Activated CD4-positive, alpha-beta memory T cell treated with anti-CD3 and anti-CD28 coated beads for 36 hours (primary cell): ENCODE measurements at regions not wholly inside any gene's neighbourhood (a gene's known extent, or its start where the extent isn't known, plus 50 kb on each side); places are given as distances from the start of the nearest gene placed in this dataset.

Source experiments
- CTCF ChIA-PET: fragments of 350-600 bp; sonication (Branson Sonifier 250); formaldehyde crosslinking; loops from one replicate; lab custom pipeline; 2021; ENCODE audit warnings: antibody characterized with exemption, inconsistent platforms; lab: Charles Lee
- POLR2A ChIA-PET: fragments of 350-600 bp; sonication (Branson Sonifier 250); formaldehyde crosslinking; loops from one replicate; lab custom pipeline; 2021; ENCODE audit warnings: antibody characterized with exemption; lab: Charles Lee
- DNase-seq: peaks from one replicate; pipeline ENCODE4 v3.0.0-alpha.2; 2020
- H3K27ac Mint-ChIP-seq: one replicate; pipeline ENCODE4 v1.8.0; 2021; ENCODE audit warnings: mixed read lengths
- H3K27me3 Mint-ChIP-seq: one replicate; pipeline ENCODE4 v1.8.0; 2021; ENCODE audit warnings: mixed read lengths
- H3K36me3 Mint-ChIP-seq: one replicate; pipeline ENCODE4 v1.8.0; 2021; ENCODE audit warnings: mixed read lengths
- H3K4me1 Mint-ChIP-seq: one replicate; pipeline ENCODE4 v1.8.0; 2021; ENCODE audit warnings: low read depth, mixed read lengths
- H3K4me3 Mint-ChIP-seq: one replicate; pipeline ENCODE4 v1.8.0; 2021; ENCODE audit warnings: mild to moderate bottlenecking, mixed read lengths
- H3K9me3 Mint-ChIP-seq: one replicate; pipeline ENCODE4 v1.8.0; 2021; ENCODE audit warnings: mixed read lengths
- intact Hi-C: fragments of 100-400 bp; cut with micrococcal nuclease; formaldehyde crosslinking; loops from one replicate; pipeline ENCODE4 v1.15.1; 2023

DNA sequence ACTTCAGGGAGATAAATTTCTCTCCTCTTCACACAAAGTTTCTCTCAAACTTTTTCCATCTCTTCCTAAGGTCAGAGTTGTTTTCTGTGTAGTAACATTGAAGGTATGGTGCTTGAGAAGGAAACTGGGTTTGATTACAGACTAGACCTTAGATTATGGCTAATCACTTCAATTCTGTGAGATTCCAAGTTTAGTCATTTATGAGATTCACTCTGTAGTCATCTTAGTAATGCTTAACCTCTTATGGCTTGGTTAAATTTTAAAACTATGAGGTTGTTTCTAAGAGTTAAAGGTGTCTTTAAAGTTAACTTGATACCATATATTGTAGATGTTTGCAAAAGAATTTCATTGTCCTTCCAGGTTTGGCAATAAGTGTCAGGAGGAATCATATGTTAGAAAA, 1092.2 kb downstream of the KCNT2 start:
- Mint-ChIP-seq H3K4me1 (no peaks in the 10 kb centered on the region), H3K36me3 (no peaks in the 10 kb centered on the region), H3K27ac (no peak overlapping the region), H3K9me3 (peaks cover 5% of the 10 kb centered on the region), H3K4me3 (no peak overlapping the region), H3K27me3 (no peaks in the 10 kb centered on the region)
- POLR2A ChIA-PET = no interaction called here
- DNase-seq = no peak
- intact Hi-C loops = no loop called here
- CTCF ChIA-PET = no interaction called here

DNA sequence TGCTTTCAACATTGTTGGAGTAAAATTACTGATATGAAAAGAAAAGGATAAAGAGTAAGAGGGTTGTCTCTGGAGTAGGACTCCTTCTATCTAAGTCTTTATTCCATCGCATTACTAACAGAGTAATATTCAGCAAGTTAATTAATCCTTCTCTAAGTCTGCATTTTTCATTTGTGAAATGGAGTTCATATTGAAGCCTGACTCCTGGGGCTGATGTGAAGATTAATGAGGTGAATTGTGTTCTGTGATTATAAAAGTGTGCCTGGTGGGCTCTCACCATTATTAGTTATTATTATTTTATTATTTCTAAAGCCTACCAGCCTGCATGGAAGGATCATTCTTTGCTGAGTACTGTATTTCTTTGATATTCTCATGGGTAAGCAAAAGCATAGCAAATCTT, 1096.7 kb downstream of the KCNT2 start:
- CTCF ChIA-PET = no interaction called here
- H3K4me3 Mint-ChIP-seq = no peak overlapping the region
- POLR2A ChIA-PET = no interaction called here
- no peaks in the 10 kb centered on the region for H3K27me3 Mint-ChIP-seq
- no peak overlapping the region for H3K27ac Mint-ChIP-seq
- peaks cover 5% of the 10 kb centered on the region for H3K9me3 Mint-ChIP-seq
- H3K36me3 Mint-ChIP-seq = no peaks in the 10 kb centered on the region
- intact Hi-C loops = no loop called here
- no peak for DNase-seq
- no peaks in the 10 kb centered on the region for H3K4me1 Mint-ChIP-seq

DNA sequence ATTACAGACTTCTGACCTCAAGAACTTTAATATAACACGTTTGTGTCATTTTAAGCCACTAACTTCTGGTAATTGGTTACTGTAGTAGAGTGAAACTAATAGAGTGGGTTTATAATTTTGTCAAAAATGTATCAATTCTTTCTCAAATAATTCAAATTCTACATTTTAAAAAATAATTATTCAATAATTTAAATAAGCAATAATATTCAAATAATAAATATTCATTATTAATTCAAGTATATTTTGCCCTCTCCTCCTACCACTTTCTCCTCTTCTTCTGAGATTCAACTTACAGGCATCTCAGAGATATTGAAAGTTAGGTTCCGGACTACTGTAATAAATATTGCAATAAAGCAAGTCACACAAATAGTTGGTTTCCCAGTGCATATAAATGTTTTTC, 1107.1 kb downstream of the KCNT2 start:
- POLR2A ChIA-PET = no interaction called here
- no peaks in the 10 kb centered on the region for H3K27me3 Mint-ChIP-seq
- no peaks in the 10 kb centered on the region for H3K4me1 Mint-ChIP-seq
- no peak for DNase-seq
- H3K9me3 Mint-ChIP-seq = no peaks in the 10 kb centered on the region
- CTCF ChIA-PET = no interaction called here
- H3K4me3 Mint-ChIP-seq = no peak overlapping the region
- H3K36me3 Mint-ChIP-seq = no peaks in the 10 kb centered on the region
- intact Hi-C loops = no loop called here
- H3K27ac Mint-ChIP-seq = no peak overlapping the region

DNA sequence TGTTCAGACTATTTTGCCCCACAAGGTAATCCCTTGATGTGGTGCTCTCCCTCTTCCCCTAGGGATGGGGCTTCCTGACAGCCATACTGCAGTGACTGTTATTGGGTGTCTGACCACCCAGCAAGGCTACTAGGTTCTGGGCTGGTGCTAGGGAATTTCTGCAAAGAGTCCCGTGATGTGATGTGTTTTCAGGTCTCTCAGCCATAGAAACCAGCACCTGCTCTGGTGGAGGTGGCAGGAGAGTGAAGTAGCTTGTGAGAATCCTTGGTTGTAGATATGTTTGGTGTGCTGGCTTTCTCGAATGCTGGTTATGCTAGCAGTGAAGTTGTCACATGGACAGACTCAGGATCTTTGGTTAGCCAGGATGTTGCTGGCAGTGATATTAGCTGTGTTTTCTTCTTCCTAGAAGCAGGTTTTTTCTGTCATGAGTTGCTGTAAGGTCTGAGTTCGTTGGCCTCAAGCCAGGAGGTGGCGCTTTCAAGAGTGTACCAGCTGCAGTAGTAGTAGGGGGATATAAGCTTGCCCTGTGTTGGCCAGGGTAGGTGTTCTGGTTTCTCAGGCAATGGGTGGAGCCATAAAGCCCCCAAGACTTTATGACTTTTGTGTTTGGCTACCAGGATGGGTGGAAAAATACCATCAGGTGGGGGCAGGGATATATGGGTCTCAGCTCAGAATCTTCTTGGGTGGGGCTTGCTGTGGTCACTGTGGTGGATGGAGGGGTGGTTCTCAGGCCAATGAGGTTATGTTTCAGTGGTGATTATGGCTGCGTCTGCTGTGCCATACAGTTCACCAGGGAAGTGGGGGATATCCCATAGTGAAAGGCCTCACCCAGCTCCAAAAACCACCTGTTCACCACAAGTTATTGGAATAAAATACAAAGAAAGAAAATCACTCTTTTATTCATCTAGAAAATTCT, 1112.3 kb downstream of the KCNT2 start:
- intact Hi-C loops = no loop called here
- Mint-ChIP-seq H3K4me1 (no peaks in the 10 kb centered on the region), H3K27ac (no peak overlapping the region), H3K27me3 (no peaks in the 10 kb centered on the region), H3K4me3 (no peak overlapping the region), H3K9me3 (peaks cover 14% of the 10 kb centered on the region), H3K36me3 (no peaks in the 10 kb centered on the region)
- ChIA-PET POLR2A (no interaction called here), CTCF (no interaction called here)
- DNase-seq = no peak

DNA sequence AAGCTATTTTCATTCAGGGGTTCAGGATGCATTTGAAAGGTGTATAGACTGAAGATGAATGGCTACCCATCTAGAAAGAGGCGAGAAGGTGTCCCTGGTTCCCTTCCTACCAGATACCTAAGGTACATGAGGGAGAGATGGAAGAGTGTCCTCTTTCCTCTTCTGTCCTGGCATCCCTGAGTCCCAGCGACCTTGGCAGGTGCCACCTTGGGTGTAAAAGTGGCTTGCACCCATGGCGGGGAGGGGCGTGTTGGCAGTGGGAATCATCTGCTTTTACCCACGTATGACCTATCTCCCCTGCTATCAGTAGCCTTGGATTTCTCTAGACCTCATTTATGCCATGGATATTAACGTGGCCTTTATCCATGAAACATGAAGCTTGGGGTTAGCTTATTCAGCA, 1126.1 kb downstream of the KCNT2 start:
- Mint-ChIP-seq H3K4me1 (no peaks in the 10 kb centered on the region), H3K27me3 (no peaks in the 10 kb centered on the region), H3K9me3 (no peaks in the 10 kb centered on the region), H3K27ac (no peak overlapping the region), H3K4me3 (no peak overlapping the region), H3K36me3 (no peaks in the 10 kb centered on the region)
- intact Hi-C loops = no loop called here
- POLR2A ChIA-PET = no interaction called here
- CTCF ChIA-PET = no interaction called here
- no peak for DNase-seq

DNA sequence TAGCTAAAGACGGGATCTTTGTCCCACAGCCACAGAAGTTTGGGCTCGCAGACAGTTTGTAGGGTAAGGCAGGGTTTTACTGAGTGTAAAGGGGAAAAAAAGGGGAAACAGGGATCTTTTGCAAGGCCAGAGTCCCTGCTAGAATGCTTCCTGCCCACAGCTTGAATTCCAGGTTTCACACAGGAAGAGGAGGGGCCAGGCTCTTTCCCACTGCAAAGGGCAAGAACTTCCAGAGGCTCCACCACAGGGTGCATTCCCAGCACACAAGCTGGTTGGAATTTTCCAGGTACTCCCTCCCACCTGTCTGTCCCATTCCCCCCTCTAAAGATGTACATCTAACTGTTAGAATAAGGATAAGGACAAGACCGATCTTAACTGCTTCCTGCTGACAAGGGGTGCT, 1126.9 kb downstream of the KCNT2 start:
- intact Hi-C loops = no loop called here
- Mint-ChIP-seq H3K9me3 (no peaks in the 10 kb centered on the region), H3K4me3 (no peak overlapping the region), H3K4me1 (no peaks in the 10 kb centered on the region), H3K36me3 (no peaks in the 10 kb centered on the region), H3K27ac (no peak overlapping the region), H3K27me3 (no peaks in the 10 kb centered on the region)
- no peak for DNase-seq
- ChIA-PET CTCF (no interaction called here), POLR2A (no interaction called here)

DNA sequence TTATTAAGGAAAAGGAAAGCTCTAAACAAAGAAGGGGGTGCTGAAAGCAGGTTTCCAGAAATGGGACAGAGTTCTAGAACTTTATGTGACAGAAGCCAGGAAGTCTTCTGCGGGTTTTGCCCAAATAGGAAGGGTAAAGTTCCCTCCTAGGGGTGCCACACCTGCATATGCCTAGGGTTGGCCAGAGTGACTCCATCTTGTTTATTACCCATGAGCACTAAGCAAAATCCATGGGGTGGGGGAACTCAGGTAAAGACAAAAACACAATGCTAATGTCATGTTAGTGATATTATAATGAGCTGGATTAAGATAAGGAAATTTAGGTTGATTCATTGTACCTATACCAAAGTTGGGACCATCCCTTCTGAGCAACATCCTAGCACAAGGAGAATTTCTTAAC, 1132.7 kb downstream of the KCNT2 start:
- H3K27me3 Mint-ChIP-seq = no peaks in the 10 kb centered on the region
- no peak overlapping the region for H3K27ac Mint-ChIP-seq
- intact Hi-C loops = no loop called here
- no peaks in the 10 kb centered on the region for H3K9me3 Mint-ChIP-seq
- H3K4me3 Mint-ChIP-seq = no peak overlapping the region
- CTCF ChIA-PET = no interaction called here
- no peaks in the 10 kb centered on the region for H3K4me1 Mint-ChIP-seq
- POLR2A ChIA-PET = no interaction called here
- H3K36me3 Mint-ChIP-seq = no peaks in the 10 kb centered on the region
- DNase-seq = no peak

DNA sequence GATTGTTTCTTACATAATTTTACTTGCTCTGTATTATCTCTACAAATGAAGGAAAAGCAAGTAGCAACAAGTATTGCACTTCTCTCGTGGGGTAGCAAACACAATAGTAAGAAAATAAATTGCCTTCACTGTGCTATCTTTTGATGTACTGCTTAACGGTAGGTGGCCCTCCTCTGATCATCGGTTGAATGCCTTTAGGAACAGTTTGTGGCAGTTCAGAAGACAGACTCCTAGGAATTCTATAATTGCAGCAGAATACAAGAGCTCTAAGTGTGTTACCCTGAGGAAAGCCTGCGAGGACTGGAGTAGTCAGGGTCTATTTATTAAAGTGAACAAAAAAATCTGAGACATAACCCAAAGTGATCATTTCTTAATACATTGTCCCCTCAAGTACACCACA, 1135.9 kb downstream of the KCNT2 start:
- Mint-ChIP-seq H3K4me1 (no peaks in the 10 kb centered on the region), H3K27ac (no peak overlapping the region), H3K4me3 (no peak overlapping the region), H3K36me3 (no peaks in the 10 kb centered on the region), H3K27me3 (no peaks in the 10 kb centered on the region), H3K9me3 (no peaks in the 10 kb centered on the region)
- CTCF ChIA-PET = no interaction called here
- intact Hi-C loops = no loop called here
- POLR2A ChIA-PET = no interaction called here
- DNase-seq = no peak

DNA sequence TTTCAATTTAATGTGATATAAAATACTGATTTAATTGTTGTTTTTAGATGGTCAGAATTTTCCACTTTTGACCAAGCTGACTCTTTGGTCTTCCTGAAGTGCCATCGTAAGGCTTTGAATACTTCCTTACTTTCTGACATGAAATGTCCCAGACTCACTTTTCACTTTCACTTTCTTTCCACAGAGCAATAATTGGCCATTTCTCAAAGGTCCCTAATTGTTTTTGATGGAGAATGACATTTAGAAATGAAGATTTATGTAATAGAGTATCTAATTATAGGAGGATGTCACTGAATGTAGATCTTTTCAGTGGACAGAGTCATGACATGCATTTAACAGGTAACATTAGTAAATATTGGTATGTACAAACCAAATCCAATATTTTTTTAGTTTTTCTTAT, 1141.6 kb downstream of the KCNT2 start:
- no peaks in the 10 kb centered on the region for H3K9me3 Mint-ChIP-seq
- no peak overlapping the region for H3K4me3 Mint-ChIP-seq
- no peak for DNase-seq
- ChIA-PET CTCF (no interaction called here), POLR2A (no interaction called here)
- intact Hi-C loops = no loop called here
- no peaks in the 10 kb centered on the region for H3K4me1 Mint-ChIP-seq
- no peak overlapping the region for H3K27ac Mint-ChIP-seq
- no peaks in the 10 kb centered on the region for H3K36me3 Mint-ChIP-seq
- H3K27me3 Mint-ChIP-seq = no peaks in the 10 kb centered on the region

DNA sequence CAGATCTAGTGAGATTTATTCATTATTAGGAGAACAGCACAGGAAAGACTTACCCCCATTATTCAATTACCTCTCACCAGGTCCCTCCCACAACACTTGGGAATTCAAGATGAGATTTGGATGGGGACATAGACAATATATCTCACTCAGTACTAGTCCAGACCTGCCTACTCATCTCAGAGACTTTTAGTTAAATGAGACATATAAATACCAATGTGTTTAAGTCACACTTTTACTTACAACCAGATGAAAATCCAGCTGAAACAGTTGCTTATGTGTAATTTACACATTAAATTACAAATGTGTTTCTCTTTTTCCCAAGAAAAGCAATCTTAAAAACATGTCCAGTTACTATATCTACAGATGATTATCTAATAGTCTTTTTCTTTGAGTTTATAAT, 1145.6 kb downstream of the KCNT2 start:
- H3K4me3 Mint-ChIP-seq = no peak overlapping the region
- H3K27ac Mint-ChIP-seq = no peak overlapping the region
- no peaks in the 10 kb centered on the region for H3K27me3 Mint-ChIP-seq
- no peak for DNase-seq
- no peaks in the 10 kb centered on the region for H3K4me1 Mint-ChIP-seq
- H3K9me3 Mint-ChIP-seq = no peaks in the 10 kb centered on the region
- CTCF ChIA-PET = no interaction called here
- H3K36me3 Mint-ChIP-seq = no peaks in the 10 kb centered on the region
- intact Hi-C loops = no loop called here
- POLR2A ChIA-PET = no interaction called here

DNA sequence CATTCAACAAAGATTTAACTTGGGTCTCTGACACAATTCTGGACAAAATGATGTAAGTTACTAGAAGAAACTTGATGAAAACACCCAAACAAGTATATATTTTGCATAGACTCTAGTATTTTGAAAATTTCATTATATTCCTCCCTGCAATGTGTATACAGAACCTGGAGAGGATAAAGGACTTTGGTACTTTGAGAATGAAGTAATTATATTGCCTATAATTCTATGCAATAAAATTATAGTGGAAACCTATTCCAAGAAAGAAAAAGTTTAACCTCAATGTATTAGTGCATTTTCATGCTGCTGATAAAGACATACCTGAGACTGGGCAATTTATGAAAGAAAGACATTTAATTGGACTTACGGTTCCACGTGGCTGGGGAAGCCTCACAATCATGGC, 1146.1 kb downstream of the KCNT2 start:
- ChIA-PET CTCF (no interaction called here), POLR2A (no interaction called here)
- no peak overlapping the region for H3K27ac Mint-ChIP-seq
- no peaks in the 10 kb centered on the region for H3K36me3 Mint-ChIP-seq
- no peak overlapping the region for H3K4me3 Mint-ChIP-seq
- no peak for DNase-seq
- no peaks in the 10 kb centered on the region for H3K4me1 Mint-ChIP-seq
- intact Hi-C loops = no loop called here
- no peaks in the 10 kb centered on the region for H3K9me3 Mint-ChIP-seq
- H3K27me3 Mint-ChIP-seq = no peaks in the 10 kb centered on the region

DNA sequence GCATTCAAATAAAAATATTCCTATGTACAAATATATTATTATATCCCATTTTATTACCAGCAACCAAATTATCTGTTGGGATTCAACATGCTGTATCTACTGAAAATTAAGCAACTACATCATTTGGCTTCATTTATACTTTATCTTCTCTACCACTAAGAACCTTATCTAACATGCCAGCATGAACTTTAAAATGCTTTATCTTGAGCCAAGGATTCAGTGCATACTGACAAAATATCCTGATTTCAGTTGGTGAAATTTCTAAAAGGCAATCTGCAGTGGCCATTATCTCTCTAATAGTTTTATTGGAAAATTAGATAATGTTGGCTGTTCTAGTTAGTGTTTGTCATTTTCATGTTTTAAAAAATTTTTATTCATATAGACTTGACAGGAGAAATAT, 1149.9 kb downstream of the KCNT2 start:
- H3K4me3 Mint-ChIP-seq = no peak overlapping the region
- ChIA-PET POLR2A (no interaction called here), CTCF (no interaction called here)
- intact Hi-C loops = no loop called here
- no peaks in the 10 kb centered on the region for H3K4me1 Mint-ChIP-seq
- no peak overlapping the region for H3K27ac Mint-ChIP-seq
- no peaks in the 10 kb centered on the region for H3K27me3 Mint-ChIP-seq
- H3K9me3 Mint-ChIP-seq = no peaks in the 10 kb centered on the region
- no peaks in the 10 kb centered on the region for H3K36me3 Mint-ChIP-seq
- DNase-seq = no peak

DNA sequence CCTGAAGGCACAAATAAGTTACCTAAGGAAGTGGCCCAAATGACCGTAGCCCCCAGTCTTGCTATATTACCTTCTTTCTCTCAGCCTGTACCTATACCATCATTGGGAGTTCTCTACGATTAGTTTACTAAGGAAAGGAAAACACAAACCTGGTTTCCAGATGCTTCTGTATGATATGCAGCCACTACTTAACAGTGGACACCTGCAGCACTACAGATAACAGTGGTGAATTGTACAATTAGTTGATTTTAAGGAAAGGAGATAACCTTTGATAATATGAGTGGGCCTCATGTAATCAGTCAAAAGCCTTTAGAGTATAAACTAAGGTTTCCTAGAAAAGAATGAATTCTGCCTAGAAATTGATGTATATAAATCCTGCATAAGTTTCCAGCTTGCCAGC, 1157.4 kb downstream of the KCNT2 start:
- intact Hi-C loops = no loop called here
- no peak for DNase-seq
- H3K27ac Mint-ChIP-seq = no peak overlapping the region
- H3K4me1 Mint-ChIP-seq = no peaks in the 10 kb centered on the region
- H3K27me3 Mint-ChIP-seq = no peaks in the 10 kb centered on the region
- POLR2A ChIA-PET = no interaction called here
- no peak overlapping the region for H3K4me3 Mint-ChIP-seq
- H3K36me3 Mint-ChIP-seq = no peaks in the 10 kb centered on the region
- CTCF ChIA-PET = no interaction called here
- peaks cover 3% of the 10 kb centered on the region for H3K9me3 Mint-ChIP-seq
